HepG2 (cell line): ENCODE measurements at regions not wholly inside any gene's neighbourhood (a gene's known extent, or its start where the extent isn't known, plus 50 kb on each side); places are given as distances from the start of the nearest gene placed in this dataset.
"Not testable (repeated sequence)": the region's sequence is repeated elsewhere in the genome, so short reads cannot be mapped to it uniquely, and the experiment has no call there.

Experiments
- ATAC-seq: fragments of 200-7000 bp; cut with Tn5 transposase; 3 replicates; pipeline ENCODE4 v1.9.1; 2020; ENCODE audit warnings: mild to moderate bottlenecking, moderate library complexity
- BruUV-seq: library from RNA; stranded (reverse); fragments of 400-500 nt; replicated peaks from 2 replicates; lab custom pipeline; 2021; lab: Mats Ljungman, UMichigan
- CTCF ChIA-PET: fragments of 300-600 bp; formaldehyde crosslinking; extraction: SDS; loops from one replicate; lab custom pipeline; 2021; ENCODE audit warnings: low total read pairs, inconsistent platforms, low intra/inter-chr PET ratio; lab: Yijun Ruan, JAX
- POLR2A ChIA-PET: fragments of 350-600 bp; sonication (Branson Sonifier 250); formaldehyde crosslinking; loops from one replicate; lab custom pipeline; 2020; ENCODE audit warnings: antibody characterized with exemption, inconsistent platforms; lab: Yijun Ruan, JAX
- DNase-seq: peaks from one replicate; pipeline ENCODE4 v3.0.0-alpha.2; 2015; ENCODE audit warnings: low spot score
- FAIRE-seq: peaks from 3 replicates; lab custom pipeline; 2011; peaks lifted over from hg19 to GRCh38; lab: Jason Lieb, UNC
- H2AFZ ChIP-seq: one replicate; pipeline ENCODE4 v1.6.1; 2011; ENCODE audit warnings: low read length, inconsistent platforms
- H3K27ac ChIP-seq: fragments of 300-600 bp; 3 replicates; pipeline ENCODE4 v1.8.0; 2011; ENCODE audit warnings: mixed run types, mild to moderate bottlenecking, mixed read lengths, low read length, inconsistent platforms; ENCODE audit not compliant: insufficient read depth; ENCODE audit errors: extremely low read length
- H3K27me3 ChIP-seq, 2 experiments: fragments of 200-600 bp in 1 of 2; 2 replicates in 1 of 2; 3 replicates in 1 of 2; pipeline versions ENCODE4 v1.6.0 to v1.8.0; 2011; ENCODE audit warnings: low read length in 2 of 2, mild to moderate bottlenecking in 2 of 2, moderate library complexity in 2 of 2, inconsistent platforms in 1 of 2; ENCODE audit not compliant: insufficient read depth in 2 of 2, control insufficient read depth in 1 of 2
- H3K36me3 ChIP-seq, 2 experiments: fragments of 200-600 bp in 1 of 2; replicated peaks in 1 of 2; 2 replicates in 1 of 2; 3 replicates in 1 of 2; pipeline versions ENCODE4 v1.5.1 to v1.8.0; 2011; ENCODE audit warnings: low read length in 2 of 2, inconsistent platforms in 1 of 2; ENCODE audit not compliant: insufficient read depth in 2 of 2, control insufficient read depth in 1 of 2
- H3K4me1 ChIP-seq: 2 replicates; pipeline ENCODE4 v1.5.1; 2012; ENCODE audit warnings: low read length, inconsistent platforms; ENCODE audit not compliant: insufficient read depth
- H3K4me2 ChIP-seq: 2 replicates; pipeline ENCODE4 v1.6.0; 2011; ENCODE audit warnings: low read depth, low read length, inconsistent platforms
- H3K4me3 ChIP-seq, 3 experiments: fragments of 200-600 bp in 1 of 3; sonication (generic), shearing (Covaris generic) in 1 of 3; replicated peaks in 1 of 3; 2 replicates each; pipeline ENCODE4 v1.5.1; 2011 to 2016; ENCODE audit warnings: low read length in 3 of 3, inconsistent platforms in 2 of 3, low read depth in 2 of 3, mild to moderate bottlenecking in 2 of 3, control low read depth in 1 of 3, mixed read lengths in 1 of 3; ENCODE audit not compliant: insufficient read depth in 1 of 3
- H3K79me2 ChIP-seq: one replicate; pipeline ENCODE4 v1.6.1; 2011; ENCODE audit warnings: low read length, inconsistent platforms; ENCODE audit not compliant: insufficient read depth
- H3K9ac ChIP-seq: 2 replicates; pipeline ENCODE4 v1.6.0; 2011; ENCODE audit warnings: mild to moderate bottlenecking, low read depth, low read length, inconsistent platforms; ENCODE audit not compliant: insufficient read depth
- H3K9me3 ChIP-seq: 2 replicates; pipeline ENCODE4 v1.5.1; 2012; ENCODE audit warnings: mild to moderate bottlenecking, low read length
- H4K20me1 ChIP-seq: 2 replicates; pipeline ENCODE4 v1.6.0; 2011; ENCODE audit warnings: inconsistent platforms, mild to moderate bottlenecking, low read length, moderate library complexity; ENCODE audit not compliant: insufficient read depth
- EZH2 ChIP-seq: conservative IDR thresholded peaks from 2 replicates; pipeline ENCODE4 v1.6.1; 2012; ENCODE audit warnings: mild to moderate bottlenecking, low read depth, low read length, moderate library complexity
- FLYWCH1 ChIP-seq: sonication (generic); formaldehyde crosslinking; IDR thresholded peaks from 2 replicates; pipeline ENCODE4 v1.8.1; 2023; ENCODE audit warnings: mild to moderate bottlenecking, missing genetic modification reagents
- GZF1 ChIP-seq: sonication (generic); formaldehyde crosslinking; IDR thresholded peaks from 2 replicates; pipeline ENCODE4 v1.5.1; 2020; ENCODE audit warnings: mild to moderate bottlenecking, missing genetic modification reagents
- IKZF4 ChIP-seq: sonication (generic); formaldehyde crosslinking; IDR thresholded peaks from 2 replicates; pipeline ENCODE4 v1.5.1; 2020; ENCODE audit warnings: borderline replicate concordance, mild to moderate bottlenecking, low read depth, missing genetic modification reagents; ENCODE audit errors: not compliant biosample characterization
- RBM22 ChIP-seq: fragments of 200-400 bp; formaldehyde crosslinking; optimal IDR thresholded peaks from 2 replicates; pipeline ENCODE3; 2017; ENCODE audit warnings: mild to moderate bottlenecking, low read length, moderate library complexity
- TBP ChIP-seq: sonication (generic); formaldehyde crosslinking; IDR thresholded peaks from 2 replicates; pipeline ENCODE4 v1.5.0; 2020; ENCODE audit warnings: missing genetic modification reagents
- ZFP1 ChIP-seq: IDR thresholded peaks from 2 replicates; pipeline ENCODE4 v1.6.1; 2016
- ZMAT3 ChIP-seq: sonication (generic); formaldehyde crosslinking; conservative IDR thresholded peaks from 2 replicates; pipeline ENCODE4 v1.7.0; 2021; ENCODE audit warnings: missing genetic modification reagents
- ZNF225 ChIP-seq: sonication (generic); formaldehyde crosslinking; IDR thresholded peaks from 2 replicates; pipeline ENCODE4 v1.4.0; 2020; ENCODE audit warnings: mild to moderate bottlenecking, missing genetic modification reagents
- ZNF713 ChIP-seq: sonication (generic); formaldehyde crosslinking; IDR thresholded peaks from 2 replicates; pipeline ENCODE4 v1.4.0; 2020; ENCODE audit warnings: mild to moderate bottlenecking, missing genetic modification reagents
- ZNF766 ChIP-seq: sonication (generic); formaldehyde crosslinking; IDR thresholded peaks from 2 replicates; pipeline ENCODE4 v1.5.0; 2020; ENCODE audit warnings: missing genetic modification reagents, borderline replicate concordance
- ZNF883 ChIP-seq: sonication (generic); formaldehyde crosslinking; IDR thresholded peaks from 2 replicates; pipeline ENCODE4 v1.5.1; 2020; ENCODE audit warnings: mild to moderate bottlenecking, missing genetic modification reagents; ENCODE audit errors: not compliant biosample characterization
- WGBS: methylation state at CpG from one replicate; pipeline ENCODE4 v1.1.6; 2017; ENCODE audit warnings: low lambda C conversion rate; 5-methylcytosine and 5-hydroxymethylcytosine counted together
- in situ Hi-C: cut with HindIII; loops from 2 replicates; pipeline ENCODE4 v1.10.0; 2017; ENCODE audit warnings: low pct_unique_long_range_greater_than_20kb; ENCODE audit not compliant: extremely low pct_ligation_motif_present
- intact Hi-C: fragments of 100-400 bp; cut with micrococcal nuclease; formaldehyde crosslinking; loops from one replicate; pipeline ENCODE4 v1.10.0; 2022; ENCODE audit not compliant: unreplicated experiment
- TF ChIP-seq, protein P1 (sequence below): sonication (generic); formaldehyde crosslinking; IDR thresholded peaks from 2 replicates; pipeline ENCODE4 v1.8.0; 2022; ENCODE audit warnings: mild to moderate bottlenecking, missing genetic modification reagents
- TF ChIP-seq, protein P2 (sequence below): sonication (generic); formaldehyde crosslinking; IDR thresholded peaks from 2 replicates; pipeline ENCODE4 v1.8.0; 2022; ENCODE audit warnings: missing genetic modification reagents, mild to moderate bottlenecking, inconsistent platforms, borderline replicate concordance
- TF ChIP-seq, protein P3 (sequence below): sonication (generic); formaldehyde crosslinking; IDR thresholded peaks from 2 replicates; pipeline ENCODE4 v1.5.0; 2020; ENCODE audit warnings: missing genetic modification reagents, mild to moderate bottlenecking, borderline replicate concordance

DNA sequence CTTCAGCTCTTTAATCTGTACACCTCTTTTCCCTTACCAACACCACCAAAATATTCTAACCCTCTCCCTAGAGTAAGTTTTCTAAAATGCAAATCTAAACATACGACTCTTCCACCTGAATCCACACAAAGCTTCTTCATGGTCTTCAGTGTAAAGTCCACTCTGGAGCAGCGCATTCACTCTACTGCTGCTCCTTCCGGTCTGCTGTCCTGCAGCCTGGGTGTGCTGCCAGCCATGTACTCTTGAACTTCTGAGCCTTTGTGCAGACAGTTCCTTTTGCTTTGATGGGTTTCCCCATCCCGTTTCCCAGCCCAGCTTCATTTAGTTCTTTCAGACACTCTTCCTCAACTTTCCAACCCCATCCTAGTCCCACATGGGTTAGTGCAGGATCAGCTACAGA is 108.7 kb upstream of the SGK1 start (continued):
- TF ChIP-seq, protein P1, sequence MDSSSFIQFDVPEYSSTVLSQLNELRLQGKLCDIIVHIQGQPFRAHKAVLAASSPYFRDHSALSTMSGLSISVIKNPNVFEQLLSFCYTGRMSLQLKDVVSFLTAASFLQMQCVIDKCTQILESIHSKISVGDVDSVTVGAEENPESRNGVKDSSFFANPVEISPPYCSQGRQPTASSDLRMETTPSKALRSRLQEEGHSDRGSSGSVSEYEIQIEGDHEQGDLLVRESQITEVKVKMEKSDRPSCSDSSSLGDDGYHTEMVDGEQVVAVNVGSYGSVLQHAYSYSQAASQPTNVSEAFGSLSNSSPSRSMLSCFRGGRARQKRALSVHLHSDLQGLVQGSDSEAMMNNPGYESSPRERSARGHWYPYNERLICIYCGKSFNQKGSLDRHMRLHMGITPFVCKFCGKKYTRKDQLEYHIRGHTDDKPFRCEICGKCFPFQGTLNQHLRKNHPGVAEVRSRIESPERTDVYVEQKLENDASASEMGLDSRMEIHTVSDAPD (CRISPR knock-in tag) = no peak
- TF ChIP-seq, all 625 proteins: peak for 14

DNA sequence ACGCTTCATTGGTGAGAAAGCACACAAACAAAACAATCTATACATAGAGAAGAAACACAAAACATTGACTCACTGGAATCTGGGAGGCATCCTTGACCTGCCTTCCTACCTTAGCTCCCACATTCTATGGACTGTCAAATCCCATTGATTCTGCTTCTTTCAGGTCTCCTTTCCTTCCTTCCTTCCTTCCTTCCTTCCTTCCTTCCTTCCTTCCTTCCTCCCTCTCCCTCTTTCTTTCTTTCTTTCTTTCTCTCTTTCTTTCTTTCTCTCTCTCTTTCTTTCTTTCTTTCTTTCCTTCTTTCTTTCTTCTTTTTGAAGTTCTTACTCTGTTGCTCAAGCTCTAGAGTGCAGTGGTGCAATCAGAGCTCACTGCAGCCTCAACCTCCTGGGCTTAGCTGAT is 108.0 kb upstream of the SGK1 start:
- H3K27me3 ChIP-seq, H3K4me3 ChIP-seq, H3K4me1 ChIP-seq, FAIRE-seq, BruUV-seq, H3K27ac ChIP-seq, H2AFZ ChIP-seq, H3K9ac ChIP-seq, CTCF ChIA-PET, H3K36me3 ChIP-seq, POLR2A ChIA-PET, H3K79me2 ChIP-seq, DNase-seq, ATAC-seq, H4K20me1 ChIP-seq, H3K9me3 ChIP-seq, H3K4me2 ChIP-seq, intact Hi-C loops: not testable (repeated sequence)
- 38% methylated on average over 1 of the region's 1 CpG for WGBS
- in situ Hi-C loops = loop anchor here (25.0 kb wide), 1 partner anchor 264 kb away; no protein-coding TSS in a partner anchor

DNA sequence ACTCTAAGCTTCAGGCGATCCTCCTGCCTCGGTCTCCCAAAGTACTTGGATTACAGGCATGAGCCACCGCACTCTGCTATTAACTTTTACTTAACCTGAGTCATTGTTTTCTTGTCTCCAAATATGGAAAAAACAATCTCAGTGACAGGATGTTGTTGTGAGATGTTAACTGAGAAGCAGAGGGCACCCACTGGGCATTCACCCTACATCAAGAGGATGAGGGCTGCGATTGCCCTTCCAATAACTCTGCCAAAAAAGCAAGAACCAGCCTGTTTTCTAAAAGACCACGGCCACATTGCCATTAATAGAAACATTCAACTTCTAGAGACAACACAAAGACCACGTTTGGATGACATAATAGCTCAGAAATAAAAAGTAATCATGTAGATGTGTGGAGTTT is 107.6 kb upstream of the SGK1 start:
- in situ Hi-C loops (loop anchor here (25.0 kb wide), 1 partner anchor 263 kb away; no protein-coding TSS in a partner anchor), intact Hi-C loops (no loop called here)
- no peaks in the 10 kb centered on the region for H3K79me2 ChIP-seq
- FAIRE-seq = no peak
- no peak overlapping the region for H3K4me3 ChIP-seq
- WGBS = 33% methylated on average over 6 of the region's 6 CpGs
- 0 out of 2 replicates have a peak, but pooled peaks cover 8% of the 10 kb centered on the region for H3K4me1 ChIP-seq
- no peak overlapping the region for H2AFZ ChIP-seq
- no TSS peak for BruUV-seq
- CTCF ChIA-PET = no interaction called here
- DNase-seq = no peak
- no peak overlapping the region for H3K4me2 ChIP-seq
- no peaks in the 10 kb centered on the region for H3K9me3 ChIP-seq
- no peaks in the 10 kb centered on the region for H4K20me1 ChIP-seq
- H3K9ac ChIP-seq = no peak overlapping the region
- H3K27ac ChIP-seq = no peak overlapping the region
- POLR2A ChIA-PET = no interaction called here
- ATAC-seq = no peak
- no peaks in the 10 kb centered on the region for H3K36me3 ChIP-seq
- no peaks in the 10 kb centered on the region; a peak in 1 of 5 replicates for H3K27me3 ChIP-seq
- TF ChIP-seq ZNF766 (CRISPR knock-in tag) = no peak
- no peak for TF ChIP-seq ZNF225 (CRISPR knock-in tag)
- TF ChIP-seq FLYWCH1 (CRISPR knock-in tag) = no peak
- TF ChIP-seq EZH2 = no peak
- no peak for TF ChIP-seq ZNF713 (CRISPR knock-in tag)
- no peak for TF ChIP-seq GZF1 (CRISPR knock-in tag)
- TF ChIP-seq RBM22 = no peak
- TF ChIP-seq TBP = no peak
- no peak for TF ChIP-seq IKZF4 (CRISPR knock-in tag)
- TF ChIP-seq, protein P2, sequence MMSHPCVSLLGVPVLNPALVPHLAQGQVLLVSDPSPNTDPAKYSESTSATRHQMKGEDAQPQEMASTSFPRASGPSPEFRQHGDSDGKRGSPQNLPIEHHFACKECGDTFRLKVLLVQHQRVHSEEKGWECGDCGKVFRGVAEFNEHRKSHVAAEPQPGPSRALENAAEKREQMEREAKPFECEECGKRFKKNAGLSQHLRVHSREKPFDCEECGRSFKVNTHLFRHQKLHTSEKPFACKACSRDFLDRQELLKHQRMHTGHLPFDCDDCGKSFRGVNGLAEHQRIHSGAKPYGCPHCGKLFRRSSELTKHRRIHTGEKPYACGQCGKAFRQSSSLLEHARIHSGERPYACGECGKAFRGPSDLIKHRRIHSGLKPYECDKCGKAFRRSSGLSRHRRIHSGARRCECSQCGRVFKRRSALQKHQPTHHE (CRISPR knock-in tag) = no peak
- TF ChIP-seq ZFP1 (CRISPR knock-in tag) = no peak
- TF ChIP-seq, protein P3, sequence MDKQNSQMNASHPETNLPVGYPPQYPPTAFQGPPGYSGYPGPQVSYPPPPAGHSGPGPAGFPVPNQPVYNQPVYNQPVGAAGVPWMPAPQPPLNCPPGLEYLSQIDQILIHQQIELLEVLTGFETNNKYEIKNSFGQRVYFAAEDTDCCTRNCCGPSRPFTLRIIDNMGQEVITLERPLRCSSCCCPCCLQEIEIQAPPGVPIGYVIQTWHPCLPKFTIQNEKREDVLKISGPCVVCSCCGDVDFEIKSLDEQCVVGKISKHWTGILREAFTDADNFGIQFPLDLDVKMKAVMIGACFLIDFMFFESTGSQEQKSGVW (CRISPR knock-in tag) = no peak
- TF ChIP-seq ZNF883 (CRISPR knock-in tag) = no peak
- no peak for TF ChIP-seq ZMAT3 (CRISPR knock-in tag)
